ENCODE measurements at regions not wholly inside any gene's neighbourhood (a gene's known extent, or its start where the extent isn't known, plus 50 kb on each side); places are given as distances from the start of the nearest gene placed in this dataset.

- no peaks in the 10 kb centered on the region for H3K9me3 ChIP-seq (ENCODE audit: control insufficient read depth in 2 of 2, insufficient read depth in 1 of 2, low read depth in 1 of 2, low read length in 1 of 2)
- FAIRE-seq, result no peak
- no peak for DNase-seq
- no peak overlapping the region for H3K27ac ChIP-seq (ENCODE audit: low read depth in 1 of 3, low read length in 2 of 3)
- no peaks in the 10 kb centered on the region for H3K27me3 ChIP-seq (ENCODE audit: control insufficient read depth in 3 of 3, insufficient read depth in 3 of 3, low read length in 3 of 3)
- no peaks in the 10 kb centered on the region for H3K36me3 ChIP-seq (ENCODE audit: control insufficient read depth in 3 of 3, insufficient read depth in 2 of 3, low read depth in 1 of 3, low read length in 3 of 3)
- 73 to 83% (median 75%) methylated on average over 2 of the region's 2 CpGs for WGBS, 3 donors
- no peak overlapping the region for H3K4me3 ChIP-seq (ENCODE audit: low read depth in 1 of 3, low read length in 3 of 3)
- no peaks in the 10 kb centered on the region for H3K4me1 ChIP-seq (ENCODE audit: control insufficient read depth in 3 of 3, insufficient read depth in 2 of 3, low read depth in 1 of 3, low read length in 2 of 3)
Measured at GRCh38 chr1:170366980-170367379, 165.0 kb upstream of the GORAB start.

- H3K4me3 ChIP-seq (ENCODE audit: low read depth in 1 of 3, low read length in 3 of 3), result no peak overlapping the region
- no peak overlapping the region for H3K27ac ChIP-seq (ENCODE audit: low read depth in 1 of 3, low read length in 2 of 3)
- no peaks in the 10 kb centered on the region for H3K36me3 ChIP-seq (ENCODE audit: control insufficient read depth in 3 of 3, insufficient read depth in 2 of 3, low read depth in 1 of 3, low read length in 3 of 3)
- WGBS, 3 donors, result 75 to 92% (median 84%) methylated on average over 2 to 3 of the region's 3 CpGs
- no peaks in the 10 kb centered on the region for H3K27me3 ChIP-seq (ENCODE audit: control insufficient read depth in 3 of 3, insufficient read depth in 3 of 3, low read length in 3 of 3)
- FAIRE-seq, result no peak
- DNase-seq, result no peak
- H3K9me3 ChIP-seq (ENCODE audit: control insufficient read depth in 2 of 2, insufficient read depth in 1 of 2, low read depth in 1 of 2, low read length in 1 of 2), result no peaks in the 10 kb centered on the region
- H3K4me1 ChIP-seq (ENCODE audit: control insufficient read depth in 3 of 3, insufficient read depth in 2 of 3, low read depth in 1 of 3, low read length in 2 of 3), result no peaks in the 10 kb centered on the region
Measured at GRCh38 chr1:170367615-170368014, 164.4 kb upstream of the GORAB start.

DNA sequence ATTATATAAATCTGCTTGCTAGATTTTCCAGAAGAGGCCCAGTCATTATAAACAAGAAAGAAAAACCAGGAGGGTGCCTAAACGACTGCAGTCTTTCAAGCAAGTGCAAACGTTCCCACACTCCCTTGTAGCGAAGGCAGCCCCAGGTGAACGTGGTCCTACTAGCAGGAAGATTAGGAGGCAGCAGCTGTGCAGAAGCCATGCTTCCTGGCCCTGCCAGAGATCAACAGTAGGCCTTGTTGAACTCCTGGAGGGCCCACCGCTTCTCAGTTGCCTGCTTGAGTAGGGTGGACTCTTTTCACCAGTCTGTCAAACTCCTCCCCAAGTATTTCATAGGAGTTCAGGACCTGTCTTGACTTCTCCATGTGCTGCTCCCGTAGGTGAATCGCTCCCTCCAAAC, 163.0 kb upstream of the GORAB start:
- H3K4me1 ChIP-seq (ENCODE audit: control insufficient read depth in 3 of 3, insufficient read depth in 2 of 3, low read depth in 1 of 3, low read length in 2 of 3), result no peaks in the 10 kb centered on the region
- FAIRE-seq (no peak), DNase-seq (no peak)
- no peak overlapping the region for H3K27ac ChIP-seq (ENCODE audit: low read depth in 1 of 3, low read length in 2 of 3)
- H3K36me3 ChIP-seq (ENCODE audit: control insufficient read depth in 3 of 3, insufficient read depth in 2 of 3, low read depth in 1 of 3, low read length in 3 of 3), result no peaks in the 10 kb centered on the region
- H3K4me3 ChIP-seq (ENCODE audit: low read depth in 1 of 3, low read length in 3 of 3), result no peak overlapping the region
- H3K9me3 ChIP-seq (ENCODE audit: control insufficient read depth in 2 of 2, insufficient read depth in 1 of 2, low read depth in 1 of 2, low read length in 1 of 2), result no peaks in the 10 kb centered on the region
- no peaks in the 10 kb centered on the region for H3K27me3 ChIP-seq (ENCODE audit: control insufficient read depth in 3 of 3, insufficient read depth in 3 of 3, low read length in 3 of 3)
- 62 to 68% (median 64%) methylated on average over 7 of the region's 7 CpGs for WGBS, 3 donors

DNA sequence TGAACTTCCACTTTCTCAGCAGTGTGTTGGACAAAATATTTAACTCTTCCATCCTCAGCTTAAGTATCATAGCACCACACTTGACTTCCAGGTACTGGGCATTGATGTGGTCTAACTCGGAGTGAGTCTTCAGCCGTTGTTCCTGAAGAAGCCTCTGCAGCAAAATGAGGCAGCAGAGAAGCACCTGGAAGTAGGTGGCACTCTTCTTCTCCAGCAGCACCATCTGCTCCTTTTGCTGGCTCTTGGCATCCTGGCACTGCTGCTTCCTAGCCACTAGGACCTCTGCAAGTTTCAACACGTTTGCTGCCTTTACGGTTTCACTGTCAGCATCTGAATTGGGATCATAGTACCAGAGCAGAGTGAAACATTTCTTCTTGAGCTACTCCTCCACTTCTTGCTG, 162.5 kb upstream of the GORAB start:
- Histone ChIP-seq H3K4me1 (ENCODE audit: control insufficient read depth in 3 of 3, insufficient read depth in 2 of 3, low read depth in 1 of 3, low read length in 2 of 3) (no peaks in the 10 kb centered on the region), H3K27ac (ENCODE audit: low read depth in 1 of 3, low read length in 2 of 3) (no peak overlapping the region), H3K4me3 (ENCODE audit: low read depth in 1 of 3, low read length in 3 of 3) (no peak overlapping the region), H3K36me3 (ENCODE audit: control insufficient read depth in 3 of 3, insufficient read depth in 2 of 3, low read depth in 1 of 3, low read length in 3 of 3) (no peaks in the 10 kb centered on the region), H3K9me3 (ENCODE audit: control insufficient read depth in 2 of 2, insufficient read depth in 1 of 2, low read depth in 1 of 2, low read length in 1 of 2) (no peaks in the 10 kb centered on the region), H3K27me3 (ENCODE audit: control insufficient read depth in 3 of 3, insufficient read depth in 3 of 3, low read length in 3 of 3) (no peaks in the 10 kb centered on the region)
- WGBS, 3 donors, result 85 to 91% (median 90%) methylated on average over 4 of the region's 4 CpGs
- no peak for FAIRE-seq
- no peak for DNase-seq

DNA sequence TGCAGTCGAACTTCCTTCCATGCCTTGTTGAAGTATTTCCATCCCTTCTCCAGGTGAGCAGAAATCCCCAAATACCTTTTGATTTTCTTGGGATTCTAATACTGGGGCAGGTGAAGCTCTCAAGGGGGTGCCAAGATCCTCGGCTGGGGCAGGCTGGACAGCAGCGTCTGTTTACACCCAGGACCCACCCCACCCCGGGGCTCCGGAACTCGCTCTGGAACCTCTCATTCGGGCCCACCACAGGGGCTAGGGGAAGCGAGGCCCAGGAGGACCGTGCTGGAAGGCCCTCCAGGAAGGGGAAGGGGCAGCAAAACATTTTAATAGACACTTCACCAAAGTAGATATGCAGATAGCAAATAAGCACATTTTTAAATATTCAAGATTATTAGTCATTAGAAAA, 161.9 kb upstream of the GORAB start:
- Histone ChIP-seq H3K27me3 (ENCODE audit: control insufficient read depth in 3 of 3, insufficient read depth in 3 of 3, low read length in 3 of 3) (no peaks in the 10 kb centered on the region), H3K9me3 (ENCODE audit: control insufficient read depth in 2 of 2, insufficient read depth in 1 of 2, low read depth in 1 of 2, low read length in 1 of 2) (no peaks in the 10 kb centered on the region), H3K4me1 (ENCODE audit: control insufficient read depth in 3 of 3, insufficient read depth in 2 of 3, low read depth in 1 of 3, low read length in 2 of 3) (no peaks in the 10 kb centered on the region), H3K36me3 (ENCODE audit: control insufficient read depth in 3 of 3, insufficient read depth in 2 of 3, low read depth in 1 of 3, low read length in 3 of 3) (no peaks in the 10 kb centered on the region), H3K4me3 (ENCODE audit: low read depth in 1 of 3, low read length in 3 of 3) (no peak overlapping the region), H3K27ac (ENCODE audit: low read depth in 1 of 3, low read length in 2 of 3) (no peak overlapping the region)
- WGBS, 3 donors, result 84 to 86% (median 85%) methylated on average over 9 of the region's 9 CpGs
- DNase-seq, result no peak
- no peak for FAIRE-seq

DNA sequence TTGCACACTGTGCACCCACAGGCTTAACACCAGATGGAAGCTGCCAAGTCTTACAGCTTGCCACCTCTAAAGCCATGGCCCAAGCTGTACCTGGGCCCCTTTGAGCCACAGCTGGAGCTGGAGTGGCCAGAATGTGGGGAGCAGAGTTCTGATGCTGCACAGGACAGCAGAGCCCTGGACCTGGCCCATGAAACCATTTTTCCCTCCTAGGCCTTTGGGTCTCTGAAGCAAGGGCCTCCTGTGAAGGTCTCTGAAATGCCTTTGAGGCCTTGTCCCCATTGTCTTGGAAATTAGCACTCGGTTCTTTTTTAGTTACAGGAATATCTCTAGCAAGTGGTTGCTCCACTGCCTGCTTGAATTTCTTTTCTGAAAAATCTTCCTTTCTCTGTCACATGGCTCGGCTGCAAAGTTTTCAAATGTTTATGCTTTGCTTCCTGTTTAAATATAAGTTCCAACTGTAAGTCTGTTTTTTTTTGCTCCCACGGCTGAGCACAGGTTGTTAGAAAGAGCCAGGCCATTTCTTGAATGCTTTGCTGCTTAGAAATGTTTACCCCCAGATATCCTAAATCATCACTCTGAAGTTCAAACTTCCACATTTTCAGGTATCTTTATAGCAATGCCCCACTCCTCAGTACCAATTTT, 156.8 kb upstream of the GORAB start:
- no peaks in the 10 kb centered on the region for H3K9me3 ChIP-seq (ENCODE audit: control insufficient read depth in 2 of 2, insufficient read depth in 1 of 2, low read depth in 1 of 2, low read length in 1 of 2)
- H3K27ac ChIP-seq (ENCODE audit: low read depth in 1 of 3, low read length in 2 of 3), result no peak overlapping the region
- H3K36me3 ChIP-seq (ENCODE audit: control insufficient read depth in 3 of 3, insufficient read depth in 2 of 3, low read depth in 1 of 3, low read length in 3 of 3), result no peaks in the 10 kb centered on the region
- H3K4me1 ChIP-seq (ENCODE audit: control insufficient read depth in 3 of 3, insufficient read depth in 2 of 3, low read depth in 1 of 3, low read length in 2 of 3), result no peaks in the 10 kb centered on the region
- 48 to 51% (median 51%) methylated on average over 3 of the region's 3 CpGs for WGBS, 3 donors
- no peaks in the 10 kb centered on the region for H3K27me3 ChIP-seq (ENCODE audit: control insufficient read depth in 3 of 3, insufficient read depth in 3 of 3, low read length in 3 of 3)
- FAIRE-seq (no peak), DNase-seq (no peak)
- H3K4me3 ChIP-seq (ENCODE audit: low read depth in 1 of 3, low read length in 3 of 3), result no peak overlapping the region

DNA sequence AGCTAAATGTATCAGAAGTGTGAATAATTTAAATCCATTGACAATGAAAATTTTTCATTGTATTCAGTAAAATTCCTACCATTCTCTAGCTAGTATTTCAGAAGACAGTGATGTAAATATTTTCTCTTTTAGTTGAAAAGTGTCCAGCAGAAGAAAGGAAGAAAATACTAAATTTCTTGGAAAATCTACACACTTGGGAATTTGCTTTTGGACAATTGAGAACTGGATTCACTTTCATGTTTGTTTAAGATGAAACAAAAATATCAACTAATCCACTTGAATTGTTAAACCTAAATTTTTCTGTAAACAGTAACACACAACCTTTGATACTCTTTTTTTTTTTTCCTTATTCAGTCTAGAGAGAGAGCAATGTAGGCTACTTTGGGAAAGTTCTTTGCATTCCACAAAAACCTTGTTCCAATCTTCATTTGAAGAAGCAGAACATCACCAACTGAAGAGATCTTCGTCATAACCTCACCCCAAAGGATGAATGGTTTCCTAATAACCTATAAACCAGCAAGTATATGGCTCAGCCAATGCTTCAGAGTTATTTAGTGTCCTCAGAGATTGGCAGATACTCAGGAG, 155.1 kb upstream of the GORAB start:
- Histone ChIP-seq H3K4me3 (ENCODE audit: low read depth in 1 of 3, low read length in 3 of 3) (no peak overlapping the region), H3K27ac (ENCODE audit: low read depth in 1 of 3, low read length in 2 of 3) (no peak overlapping the region), H3K27me3 (ENCODE audit: control insufficient read depth in 3 of 3, insufficient read depth in 3 of 3, low read length in 3 of 3) (no peaks in the 10 kb centered on the region), H3K36me3 (ENCODE audit: control insufficient read depth in 3 of 3, insufficient read depth in 2 of 3, low read depth in 1 of 3, low read length in 3 of 3) (no peaks in the 10 kb centered on the region), H3K4me1 (ENCODE audit: control insufficient read depth in 3 of 3, insufficient read depth in 2 of 3, low read depth in 1 of 3, low read length in 2 of 3) (no peaks in the 10 kb centered on the region), H3K9me3 (ENCODE audit: control insufficient read depth in 2 of 2, insufficient read depth in 1 of 2, low read depth in 1 of 2, low read length in 1 of 2) (no peaks in the 10 kb centered on the region)
- 0 to 39% (median 0%) methylated on average over 1 of the region's 1 CpG for WGBS, 3 donors
- DNase-seq, result no peak
- no peak for FAIRE-seq

GRCh38 chr1:170377440-170377839, 154.5 kb upstream of the GORAB start:
- Histone ChIP-seq H3K4me1 (ENCODE audit: control insufficient read depth in 3 of 3, insufficient read depth in 2 of 3, low read depth in 1 of 3, low read length in 2 of 3) (no peaks in the 10 kb centered on the region), H3K27me3 (ENCODE audit: control insufficient read depth in 3 of 3, insufficient read depth in 3 of 3, low read length in 3 of 3) (no peaks in the 10 kb centered on the region), H3K4me3 (ENCODE audit: low read depth in 1 of 3, low read length in 3 of 3) (no peak overlapping the region), H3K27ac (ENCODE audit: low read depth in 1 of 3, low read length in 2 of 3) (no peak overlapping the region), H3K36me3 (ENCODE audit: control insufficient read depth in 3 of 3, insufficient read depth in 2 of 3, low read depth in 1 of 3, low read length in 3 of 3) (no peaks in the 10 kb centered on the region), H3K9me3 (ENCODE audit: control insufficient read depth in 2 of 2, insufficient read depth in 1 of 2, low read depth in 1 of 2, low read length in 1 of 2) (no peaks in the 10 kb centered on the region)
- DNase-seq, result no peak
- WGBS, 3 donors, result 35 to 64% (median 47%) methylated on average over 1 of the region's 1 CpG
- no peak for FAIRE-seq

Data from small intestine (tissue), 7 donors.